Mucosa of descending colon (tissue), 3 donors: ENCODE measurements at regions not wholly inside any gene's neighbourhood (a gene's known extent, or its start where the extent isn't known, plus 50 kb on each side); places are given as distances from the start of the nearest gene placed in this dataset.

ENCODE experiments used
- ATAC-seq: fragments of 200-7000 bp; cut with Tn5 transposase; one replicate; pipeline ENCODE4 v1.9.1; 2020; ENCODE audit warnings: mild to moderate bottlenecking, moderate library complexity
- DNase-seq, 3 donors: peaks; one replicate each; pipeline ENCODE4 v3.0.0-alpha.2; 2020
- H3K36me3 ChIP-seq: fragments of 200-600 bp; one replicate; pipeline ENCODE4 v1.8.0; 2021; ENCODE audit warnings: low read depth, mild to moderate bottlenecking
- H3K4me1 ChIP-seq: fragments of 200-600 bp; one replicate; pipeline ENCODE4 v1.8.0; 2021; ENCODE audit warnings: low read depth, mild to moderate bottlenecking
- H3K4me3 ChIP-seq: fragments of 200-600 bp; one replicate; pipeline ENCODE4 v1.8.0; 2021; ENCODE audit warnings: mild to moderate bottlenecking
- H3K9me3 ChIP-seq: fragments of 200-600 bp; one replicate; pipeline ENCODE4 v1.8.0; 2021; ENCODE audit warnings: mild to moderate bottlenecking
- intact Hi-C, 2 donors: fragments of 100-400 bp; cut with DNase I in 1 of 2; cut with micrococcal nuclease in 1 of 2; formaldehyde crosslinking; loops; one replicate each; pipeline versions ENCODE4 v1.11.0 to v1.11.1; 2022; cut with DNase I, micrococcal nuclease
- TF ChIP-seq, protein P1 (sequence below): fragments of 200-600 bp; IDR thresholded peaks from one replicate; pipeline ENCODE4 v1.8.0; 2022; ENCODE audit warnings: antibody characterized with exemption, mild to moderate bottlenecking
- donor health status: DM: no; HTN: no; CAD: no; lungs with moderate emphysema.
- donor health status: DM: no; HTN: no; CAD: no.
- donor health status: DM: no; HTN: yes; CAD: no.

DNA sequence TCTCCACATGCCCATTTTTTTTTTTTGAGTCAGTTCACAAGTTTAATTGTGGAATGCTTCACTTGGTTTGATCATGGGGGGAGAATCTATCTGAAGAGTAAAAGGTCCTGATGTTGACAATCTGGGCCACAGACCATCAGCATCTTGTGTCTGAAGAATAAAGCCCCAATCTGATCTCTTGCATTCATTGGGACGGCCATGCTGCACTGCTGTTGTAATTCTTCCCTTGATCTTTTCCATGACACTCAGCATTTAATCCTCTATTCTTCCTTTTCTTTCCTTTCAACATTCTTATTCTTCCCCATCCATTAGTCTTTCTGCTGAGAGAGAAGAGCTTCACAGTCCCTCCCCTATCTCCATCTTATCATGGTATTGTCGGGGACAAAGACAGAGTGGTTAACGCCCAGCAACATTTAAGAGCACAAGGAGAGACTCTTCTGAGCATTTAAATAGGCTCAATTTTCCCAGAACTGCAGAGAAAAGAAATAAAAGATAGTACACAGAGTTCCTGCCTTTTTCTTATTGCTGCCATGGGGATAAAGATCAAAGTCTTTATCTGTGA, 1157.3 kb downstream of the SORCS3 start:
- H3K4me1 ChIP-seq = no peaks in the 10 kb centered on the region
- TF ChIP-seq, protein P1, sequence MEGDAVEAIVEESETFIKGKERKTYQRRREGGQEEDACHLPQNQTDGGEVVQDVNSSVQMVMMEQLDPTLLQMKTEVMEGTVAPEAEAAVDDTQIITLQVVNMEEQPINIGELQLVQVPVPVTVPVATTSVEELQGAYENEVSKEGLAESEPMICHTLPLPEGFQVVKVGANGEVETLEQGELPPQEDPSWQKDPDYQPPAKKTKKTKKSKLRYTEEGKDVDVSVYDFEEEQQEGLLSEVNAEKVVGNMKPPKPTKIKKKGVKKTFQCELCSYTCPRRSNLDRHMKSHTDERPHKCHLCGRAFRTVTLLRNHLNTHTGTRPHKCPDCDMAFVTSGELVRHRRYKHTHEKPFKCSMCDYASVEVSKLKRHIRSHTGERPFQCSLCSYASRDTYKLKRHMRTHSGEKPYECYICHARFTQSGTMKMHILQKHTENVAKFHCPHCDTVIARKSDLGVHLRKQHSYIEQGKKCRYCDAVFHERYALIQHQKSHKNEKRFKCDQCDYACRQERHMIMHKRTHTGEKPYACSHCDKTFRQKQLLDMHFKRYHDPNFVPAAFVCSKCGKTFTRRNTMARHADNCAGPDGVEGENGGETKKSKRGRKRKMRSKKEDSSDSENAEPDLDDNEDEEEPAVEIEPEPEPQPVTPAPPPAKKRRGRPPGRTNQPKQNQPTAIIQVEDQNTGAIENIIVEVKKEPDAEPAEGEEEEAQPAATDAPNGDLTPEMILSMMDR = no peak
- DNase-seq (no peak), ATAC-seq (no peak)
- H3K4me3 ChIP-seq = no peak overlapping the region
- intact Hi-C loops = no loop called here
- H3K9me3 ChIP-seq = no peaks in the 10 kb centered on the region
- no peaks in the 10 kb centered on the region for H3K36me3 ChIP-seq

DNA sequence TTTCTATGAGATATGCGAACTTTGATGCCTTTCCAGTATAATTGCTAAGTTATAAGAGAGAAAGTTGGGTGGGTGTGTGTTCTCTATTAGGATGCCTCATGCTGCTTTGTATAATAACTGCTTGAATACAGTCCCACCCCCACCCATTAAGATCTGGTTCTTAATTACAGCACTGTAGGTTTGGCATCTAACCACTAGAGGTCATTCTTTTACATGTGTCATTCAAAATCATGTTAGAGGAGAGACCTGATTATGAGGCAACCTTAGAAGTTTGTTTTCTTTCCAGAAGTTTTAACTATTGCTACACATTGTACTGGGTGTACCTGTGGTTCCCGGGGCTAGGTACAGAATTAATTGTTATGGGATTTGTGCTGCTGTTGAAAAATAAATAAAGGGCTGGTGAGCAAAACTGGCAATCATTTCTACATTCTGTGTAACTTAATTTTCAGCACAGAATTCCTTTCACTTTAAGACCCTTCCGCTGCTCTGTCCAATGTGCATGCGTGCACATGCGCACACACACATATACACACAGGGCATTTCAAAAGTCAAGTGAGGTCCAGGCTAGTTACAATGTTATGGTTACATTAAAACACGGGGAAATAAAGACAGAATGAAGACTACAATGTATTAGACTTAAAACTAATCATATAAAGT, 1156.3 kb downstream of the SORCS3 start:
- no peaks in the 10 kb centered on the region for H3K9me3 ChIP-seq
- peak; percentile 49 for ATAC-seq
- no peaks in the 10 kb centered on the region for H3K4me1 ChIP-seq
- H3K4me3 ChIP-seq = no peak overlapping the region
- DNase-seq = no peak
- no peaks in the 10 kb centered on the region for H3K36me3 ChIP-seq
- intact Hi-C loops = no loop called here
- TF ChIP-seq, protein P1 = no peak

DNA sequence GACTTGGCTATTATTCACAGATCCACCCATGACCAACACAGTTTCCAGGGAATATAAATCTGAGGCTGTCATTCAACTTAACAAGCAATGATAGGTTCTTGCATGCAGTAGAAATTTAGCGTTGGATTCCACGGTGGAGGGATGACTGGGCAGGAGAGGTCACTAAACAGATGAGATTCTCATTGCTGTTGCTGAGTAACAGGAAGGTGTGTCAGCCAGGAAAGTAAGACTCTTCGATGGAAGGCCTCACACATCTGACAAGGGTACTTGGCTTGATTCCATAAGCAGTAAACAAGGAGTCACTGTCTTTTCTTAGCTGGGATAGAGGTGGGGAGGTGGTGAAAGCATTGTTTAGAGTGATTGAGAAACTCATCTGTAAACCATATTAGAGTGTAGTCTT, 1152.0 kb downstream of the SORCS3 start:
- TF ChIP-seq, protein P1 = no peak
- ATAC-seq = no peak
- Histone ChIP-seq H3K36me3 (no peaks in the 10 kb centered on the region), H3K9me3 (no peaks in the 10 kb centered on the region), H3K4me1 (no peaks in the 10 kb centered on the region), H3K4me3 (no peak overlapping the region)
- intact Hi-C loops = no loop called here
- no peak for DNase-seq

DNA sequence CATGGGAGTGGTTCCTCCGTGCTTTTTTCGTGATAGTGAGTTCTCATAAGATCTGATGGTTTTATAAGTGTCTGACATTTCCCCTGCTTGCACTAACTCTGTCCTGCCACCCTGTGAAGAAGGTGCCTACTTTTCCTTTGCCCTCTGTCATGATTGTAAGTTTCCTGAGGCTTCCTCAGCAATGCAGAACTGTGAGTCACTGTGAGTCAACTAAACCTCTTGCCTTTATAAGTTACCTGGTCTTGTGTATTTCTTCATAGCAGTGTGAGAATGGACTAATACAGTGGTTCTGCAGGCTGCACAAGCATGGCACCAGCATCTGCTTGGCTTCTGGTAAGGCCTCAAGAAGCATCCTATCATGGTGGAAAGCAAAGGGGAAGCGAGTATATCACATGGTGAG, 1144.6 kb downstream of the SORCS3 start:
- no peak for ATAC-seq
- intact Hi-C loops = no loop called here

DNA sequence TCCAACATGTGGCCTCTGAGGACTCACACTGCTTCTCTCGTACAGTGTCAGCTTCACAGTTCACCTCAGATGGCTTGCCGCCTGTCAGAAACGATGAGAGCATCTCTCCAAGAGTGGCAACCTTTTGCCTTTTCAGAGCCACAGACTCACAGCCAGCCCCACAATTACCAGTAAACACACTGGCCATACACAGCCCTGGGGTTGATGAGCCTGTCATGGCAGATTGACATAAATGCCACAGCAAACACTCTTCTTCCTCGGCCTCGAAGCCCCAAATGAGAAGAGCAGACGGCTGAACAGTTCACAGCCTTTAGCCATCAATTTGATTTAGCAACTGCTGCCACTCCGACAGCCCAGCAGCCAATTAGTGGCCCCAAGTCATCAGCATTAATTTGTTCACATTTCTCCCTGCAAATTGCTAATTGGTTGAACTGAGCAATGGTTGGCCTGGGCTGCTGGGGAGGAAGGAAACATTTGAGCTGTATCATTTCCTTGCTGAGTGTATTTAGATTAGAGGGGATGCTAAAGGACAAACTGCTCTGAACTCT, 1142.9 kb downstream of the SORCS3 start:
- TF ChIP-seq, protein P1 = no peak
- ATAC-seq (no peak), DNase-seq (no peak)
- Histone ChIP-seq H3K4me3 (no peak overlapping the region), H3K36me3 (no peaks in the 10 kb centered on the region), H3K9me3 (no peaks in the 10 kb centered on the region), H3K4me1 (no peaks in the 10 kb centered on the region)
- intact Hi-C loops = no loop called here

More for the DNA sequence above, 1144.6 kb downstream of the SORCS3 start:
- DNase-seq = no peak
- H3K36me3 ChIP-seq = no peaks in the 10 kb centered on the region
- no peaks in the 10 kb centered on the region for H3K4me1 ChIP-seq
- H3K4me3 ChIP-seq = no peak overlapping the region
- TF ChIP-seq, protein P1 = no peak
- no peaks in the 10 kb centered on the region for H3K9me3 ChIP-seq
